ENCODE measurements at regions not wholly inside any gene's neighbourhood (a gene's known extent, or its start where the extent isn't known, plus 50 kb on each side); places are given as distances from the start of the nearest gene placed in this dataset.

- peak; percentile 4 for DNase-seq
- Histone ChIP-seq H3K9ac (ENCODE audit: extremely low read depth, low read length, poor library complexity, severe bottlenecking) (no peak overlapping the region), H3K4me1 (ENCODE audit: control insufficient read depth, insufficient read depth, low read length) (no peaks in the 10 kb centered on the region), H3K4me3 (ENCODE audit: low read length) (no peak overlapping the region), H3K27me3 (ENCODE audit: control insufficient read depth, insufficient read depth, low read length, poor library complexity, severe bottlenecking) (no peaks in the 10 kb centered on the region), H3K27ac (ENCODE audit: low read depth, low read length) (no peak overlapping the region), H3K9me3 (ENCODE audit: control insufficient read depth, low read length) (no peaks in the 10 kb centered on the region), H3K36me3 (ENCODE audit: control insufficient read depth, insufficient read depth, low read length) (no peaks in the 10 kb centered on the region)
- Mint-ChIP-seq H3K27ac (no peak overlapping the region), H3K4me3 (no peak overlapping the region), H3K27me3 (ENCODE audit: insufficient read depth) (no peaks in the 10 kb centered on the region), H3K36me3 (ENCODE audit: low read depth) (no peaks in the 10 kb centered on the region), H3K4me1 (peaks cover 6% of the 10 kb centered on the region), H3K9me3 (no peaks in the 10 kb centered on the region)
- WGBS, 2 experiments (ENCODE audit: insufficient coverage in 1 of 2, insufficient read length in 1 of 2): 83 to 91% methylated on average over 4 to 5 of the region's 5 CpGs
- no peak for TF ChIP-seq CTCF (conservative IDR thresholded peaks at IDR 0.05)
Observed at GRCh38 chr7:50199824-50200223, 104.7 kb upstream of the IKZF1 start.

- peak; percentile 93 for DNase-seq
- H3K27me3 ChIP-seq (ENCODE audit: control insufficient read depth, insufficient read depth, low read length, poor library complexity, severe bottlenecking): no peaks in the 10 kb centered on the region
- no peaks in the 10 kb centered on the region for H3K36me3 ChIP-seq (ENCODE audit: control insufficient read depth, insufficient read depth, low read length)
- no peaks in the 10 kb centered on the region for H3K9me3 ChIP-seq (ENCODE audit: control insufficient read depth, low read length)
- H3K27me3 Mint-ChIP-seq (ENCODE audit: insufficient read depth): no peaks in the 10 kb centered on the region
- H3K4me3 ChIP-seq (ENCODE audit: low read length): no peak overlapping the region
- H3K4me3 Mint-ChIP-seq: no peak overlapping the region
- no peak overlapping the region for H3K9ac ChIP-seq (ENCODE audit: extremely low read depth, low read length, poor library complexity, severe bottlenecking)
- H3K36me3 Mint-ChIP-seq (ENCODE audit: low read depth): no peaks in the 10 kb centered on the region
- no peak for TF ChIP-seq CTCF (conservative IDR thresholded peaks at IDR 0.05)
- 53% methylated on average over 4 to 9 of the region's 9 CpGs for WGBS, 2 experiments (ENCODE audit: insufficient coverage in 1 of 2, insufficient read length in 1 of 2)
- peaks cover 6% of the 10 kb centered on the region for H3K4me1 Mint-ChIP-seq
- no peaks in the 10 kb centered on the region for H3K4me1 ChIP-seq (ENCODE audit: control insufficient read depth, insufficient read depth, low read length)
- peak overlapping the region; percentile 37 for H3K27ac Mint-ChIP-seq
- H3K9me3 Mint-ChIP-seq: no peaks in the 10 kb centered on the region
- no peak overlapping the region for H3K27ac ChIP-seq (ENCODE audit: low read depth, low read length)
Observed at GRCh38 chr7:50197549-50197948, 104.5 kb upstream of the ZPBP start.

GRCh38 chr7:50196719-50197118 lies 103.7 kb upstream of the ZPBP start:
- Mint-ChIP-seq H3K27ac (no peak overlapping the region), H3K4me3 (no peak overlapping the region), H3K9me3 (no peaks in the 10 kb centered on the region), H3K27me3 (ENCODE audit: insufficient read depth) (no peaks in the 10 kb centered on the region), H3K4me1 (peaks cover 6% of the 10 kb centered on the region), H3K36me3 (ENCODE audit: low read depth) (no peaks in the 10 kb centered on the region)
- no peaks in the 10 kb centered on the region for H3K4me1 ChIP-seq (ENCODE audit: control insufficient read depth, insufficient read depth, low read length)
- no peak overlapping the region for H3K27ac ChIP-seq (ENCODE audit: low read depth, low read length)
- no peaks in the 10 kb centered on the region for H3K27me3 ChIP-seq (ENCODE audit: control insufficient read depth, insufficient read depth, low read length, poor library complexity, severe bottlenecking)
- no peaks in the 10 kb centered on the region for H3K36me3 ChIP-seq (ENCODE audit: control insufficient read depth, insufficient read depth, low read length)
- no peak for DNase-seq
- no peak for TF ChIP-seq CTCF (conservative IDR thresholded peaks at IDR 0.05)
- H3K4me3 ChIP-seq (ENCODE audit: low read length): no peak overlapping the region
- 86 to 92% methylated on average over 3 of the region's 3 CpGs for WGBS, 2 experiments (ENCODE audit: insufficient coverage in 1 of 2, insufficient read length in 1 of 2)
- no peak overlapping the region for H3K9ac ChIP-seq (ENCODE audit: extremely low read depth, low read length, poor library complexity, severe bottlenecking)
- no peaks in the 10 kb centered on the region for H3K9me3 ChIP-seq (ENCODE audit: control insufficient read depth, low read length)
